C4-2B (cell line): ENCODE measurements at regions not wholly inside any gene's neighbourhood (a gene's known extent, or its start where the extent isn't known, plus 50 kb on each side); places are given as distances from the start of the nearest gene placed in this dataset.

Experiments
- CTCF ChIP-seq: fragments of 450-650 bp; conservative IDR thresholded peaks from 2 replicates; pipeline ENCODE4 v1.5.1; 2017; ENCODE audit warnings: mild to moderate bottlenecking
- ZFX ChIP-seq: fragments of 450-650 bp; IDR thresholded peaks from 2 replicates; pipeline ENCODE4 v1.6.1; 2017

- no peak for TF ChIP-seq CTCF
- TF ChIP-seq ZFX, result no peak
Observed at GRCh38 chr10:29699621-29700020, 64.8 kb upstream of the SVIL start.
